ENCODE measurements at regions not wholly inside any gene's neighbourhood (a gene's known extent, or its start where the extent isn't known, plus 50 kb on each side); places are given as distances from the start of the nearest gene placed in this dataset.
"Not testable (repeated sequence)": the region's sequence is repeated elsewhere in the genome, so short reads cannot be mapped to it uniquely, and the experiment has no call there.

DNA sequence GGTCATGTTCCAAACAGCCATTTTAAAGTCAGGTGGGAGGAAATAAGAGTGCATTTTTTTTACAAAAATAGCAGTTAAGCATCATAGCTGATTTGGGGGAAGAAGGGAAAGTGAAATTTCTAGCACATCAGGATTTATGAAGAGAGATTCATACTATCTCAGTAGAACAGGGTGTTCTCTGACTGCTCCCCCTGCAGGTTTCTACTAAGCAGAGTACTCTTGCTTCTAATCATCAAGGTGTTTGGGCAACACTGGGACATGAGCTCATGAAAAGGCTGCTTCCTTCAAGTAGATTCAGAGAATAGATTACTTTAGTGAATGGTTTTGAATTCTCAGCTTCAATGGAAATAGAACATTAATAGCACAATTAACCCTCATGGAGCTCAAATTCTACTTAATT is 591.4 kb upstream of the PCDH10 start:
- no peak for DNase-seq

DNA sequence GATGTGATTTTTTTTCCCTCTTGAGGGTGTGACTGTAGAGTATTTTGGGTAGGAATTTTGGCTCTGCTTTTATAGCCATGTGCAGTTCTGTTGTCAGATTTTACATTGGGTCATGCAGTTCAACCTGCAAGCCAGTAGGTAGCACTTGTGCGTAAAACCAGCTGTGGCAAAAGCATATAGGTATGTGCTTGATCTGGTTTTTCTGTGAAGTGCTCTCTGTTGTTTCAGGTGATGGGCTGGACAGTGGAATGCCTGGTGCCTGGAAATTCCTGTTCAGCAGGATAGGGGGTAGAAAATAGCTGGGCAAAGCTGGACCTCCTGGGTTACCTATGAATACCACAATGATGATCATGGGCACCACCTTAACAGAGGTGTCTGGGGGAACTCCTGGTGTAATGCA is 584.2 kb upstream of the PCDH10 start:
- DNase-seq, result no peak

- no peak for DNase-seq
These were observed 583.6 kb upstream of the PCDH10 start for GRCh38 chr4:132565542-132565941.

DNA sequence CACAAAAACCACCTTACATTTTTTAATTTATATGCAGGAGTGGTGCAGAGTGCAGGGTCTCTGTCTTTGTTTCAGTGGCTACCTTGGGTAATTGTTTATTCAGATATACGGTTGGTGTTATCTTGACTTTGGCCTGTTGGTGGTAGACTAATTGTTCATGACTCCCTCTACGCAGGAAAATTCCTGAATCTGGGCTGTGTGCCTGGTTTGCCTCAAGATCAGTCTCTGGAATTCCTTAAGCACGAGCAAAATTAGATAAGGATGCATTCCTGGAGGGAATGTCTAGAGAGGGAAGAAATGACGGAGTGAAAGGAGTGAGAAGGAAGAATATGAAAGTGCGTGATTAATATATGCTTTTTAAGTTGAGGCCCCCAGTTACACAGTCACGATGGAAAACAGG is 576.9 kb upstream of the PCDH10 start:
- DNase-seq, result no peak

GRCh38 chr4:132587626-132588025 is 561.5 kb upstream of the PCDH10 start:
- no peak for DNase-seq

- no peak for DNase-seq
These were observed 556.8 kb upstream of the PCDH10 start for GRCh38 chr4:132592340-132592739.

DNA sequence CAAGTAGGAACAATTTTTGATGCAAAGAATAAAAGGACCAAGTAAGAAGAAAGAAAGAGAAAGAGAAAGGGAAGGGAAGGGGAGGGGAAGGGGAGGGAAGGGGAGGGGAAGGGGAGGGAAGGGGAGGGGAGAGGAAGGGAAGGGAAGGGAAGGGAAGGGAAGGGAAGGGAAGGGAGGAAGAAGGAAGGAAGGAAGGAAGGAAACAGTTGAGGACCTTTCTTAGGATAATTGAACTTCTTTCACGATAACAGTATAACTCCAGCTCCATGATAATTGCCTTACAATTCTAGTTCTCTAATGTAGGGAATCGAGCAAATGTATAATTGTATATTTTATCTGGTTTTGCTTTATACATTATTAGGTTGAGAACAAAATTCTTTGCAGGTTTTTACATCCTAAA is 556.2 kb upstream of the PCDH10 start:
- no peak for DNase-seq

DNA sequence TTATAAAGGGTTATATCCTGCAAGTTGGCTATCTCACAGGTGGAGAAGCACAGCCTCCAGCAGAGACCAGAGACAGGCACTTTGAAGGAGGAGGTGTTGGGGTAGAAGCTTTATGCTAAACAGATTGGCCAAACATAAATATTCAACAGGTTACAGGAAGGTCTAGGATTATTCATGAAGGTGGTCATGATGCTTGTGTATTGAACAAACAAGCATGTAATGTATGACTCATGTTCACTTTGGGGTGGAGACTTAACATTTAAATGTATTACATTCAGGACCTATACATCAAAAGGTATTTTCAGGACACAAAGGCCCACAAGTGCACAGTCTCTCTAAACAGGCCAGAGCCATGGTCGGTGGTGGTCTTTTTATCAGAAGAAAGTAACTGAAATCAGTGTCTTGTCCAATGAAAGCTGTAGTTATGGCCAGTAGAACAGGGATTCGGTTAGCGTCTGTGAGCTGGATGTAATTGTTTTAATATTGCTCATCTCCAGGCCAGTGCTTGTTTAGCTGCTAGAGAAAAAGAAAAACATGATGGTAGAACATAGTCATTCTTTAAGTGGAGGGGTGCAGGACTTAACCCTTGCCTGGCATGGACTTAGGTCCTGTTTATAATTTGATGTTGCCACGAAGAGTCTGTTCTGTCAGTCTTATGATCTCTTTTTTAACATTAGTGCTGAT is 555.2 kb upstream of the PCDH10 start:
- DNase-seq, result no peak

DNA sequence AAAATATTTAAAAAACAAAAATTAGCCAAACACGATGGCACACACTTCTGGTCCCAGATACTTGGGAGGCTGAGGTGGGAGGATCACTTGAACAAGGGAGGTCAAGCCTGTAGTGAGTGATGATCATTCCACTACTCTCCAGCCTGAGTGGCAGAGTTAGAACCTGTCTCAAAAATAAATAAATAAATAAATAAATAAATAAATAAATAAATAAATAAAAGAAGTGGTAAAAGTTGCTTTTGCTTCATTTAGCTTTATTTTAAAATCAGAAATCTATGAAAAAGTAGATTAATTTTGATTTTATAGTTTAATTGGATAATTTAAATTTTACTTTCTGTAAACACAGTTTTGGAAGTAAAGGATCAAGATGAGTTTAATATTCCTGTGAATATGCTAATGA is 552.9 kb upstream of the PCDH10 start:
- DNase-seq, result no peak

GRCh38 chr4:132605551-132605950 is 543.5 kb upstream of the PCDH10 start:
- DNase-seq, result no peak

DNA sequence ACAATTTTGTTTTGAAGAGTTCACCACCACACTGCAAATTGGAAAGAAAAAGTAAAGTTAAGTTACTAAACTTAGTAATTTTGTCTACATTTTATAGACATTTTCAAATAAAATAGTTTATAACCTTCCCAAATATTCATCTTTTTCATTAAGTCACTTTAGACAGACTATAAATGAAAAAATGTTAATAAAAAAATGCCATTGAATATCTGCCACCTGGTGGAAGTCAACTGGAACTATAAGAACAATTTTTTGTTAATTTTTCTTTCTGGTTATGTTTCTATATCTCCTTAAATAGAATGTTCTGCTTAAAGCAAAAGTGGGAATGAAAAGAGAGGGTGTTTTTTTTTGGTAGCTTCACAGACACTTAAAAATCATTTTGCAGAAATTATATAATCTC is 534.4 kb upstream of the PCDH10 start:
- DNase-seq, result no peak

DNA sequence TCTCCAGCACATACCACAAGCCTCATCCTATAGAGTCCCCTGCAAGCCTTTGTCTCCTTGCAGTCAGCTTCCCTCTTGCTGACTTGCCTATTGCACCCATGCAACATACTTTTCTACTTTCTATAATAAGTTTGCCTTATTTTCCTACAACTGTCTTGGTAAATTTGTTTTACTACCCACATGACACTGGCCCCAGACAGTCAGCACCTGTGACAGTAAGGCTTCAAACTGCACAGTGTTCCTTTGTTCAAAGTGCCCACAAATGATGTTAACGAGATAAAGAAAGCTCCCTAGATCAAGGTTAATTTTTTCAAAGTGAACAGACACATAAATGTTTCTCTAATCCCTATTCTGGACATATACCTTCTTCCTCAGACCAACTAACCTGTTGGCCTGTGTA is 529.1 kb upstream of the PCDH10 start:
- DNase-seq, result no peak

DNA sequence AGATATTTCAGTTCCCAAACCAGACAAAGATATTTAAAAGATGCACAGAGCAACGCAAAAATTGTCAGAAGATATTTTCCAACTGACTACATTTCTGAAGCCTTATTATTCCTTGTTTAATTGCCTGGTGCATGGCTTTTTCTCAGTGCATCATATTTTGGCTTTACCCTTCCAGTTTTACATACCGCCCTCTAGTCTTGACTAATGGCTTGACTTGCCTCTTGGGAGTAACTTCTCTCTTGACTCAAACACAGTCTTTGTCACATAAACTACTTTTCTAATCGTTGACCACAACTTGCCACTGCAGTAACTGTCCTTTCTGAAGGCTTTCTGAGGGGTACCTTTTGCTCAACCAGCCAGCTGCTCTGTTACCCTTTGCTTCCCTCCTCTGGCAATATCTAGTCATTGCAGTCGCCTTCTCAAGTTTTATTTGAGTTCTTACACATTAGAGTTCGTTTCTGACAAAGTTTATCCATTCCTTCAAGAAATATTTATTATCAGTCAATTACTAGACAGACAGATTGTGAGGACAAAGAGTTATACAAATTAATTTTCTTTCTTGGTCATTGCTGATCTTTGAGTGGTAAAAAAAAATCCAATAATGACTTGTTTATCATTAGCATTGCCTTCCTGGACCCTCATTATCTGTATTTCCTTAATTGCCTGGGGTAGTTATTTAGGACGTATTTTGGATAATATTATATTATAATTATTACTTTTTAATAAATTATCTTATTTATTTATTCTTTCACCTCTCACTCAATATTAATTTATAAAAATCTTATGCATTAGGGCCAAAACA is 506.9 kb upstream of the PCDH10 start:
- DNase-seq, result no peak

GRCh38 chr4:132646186-132646585 is 502.9 kb upstream of the PCDH10 start:
- DNase-seq, result no peak

DNA sequence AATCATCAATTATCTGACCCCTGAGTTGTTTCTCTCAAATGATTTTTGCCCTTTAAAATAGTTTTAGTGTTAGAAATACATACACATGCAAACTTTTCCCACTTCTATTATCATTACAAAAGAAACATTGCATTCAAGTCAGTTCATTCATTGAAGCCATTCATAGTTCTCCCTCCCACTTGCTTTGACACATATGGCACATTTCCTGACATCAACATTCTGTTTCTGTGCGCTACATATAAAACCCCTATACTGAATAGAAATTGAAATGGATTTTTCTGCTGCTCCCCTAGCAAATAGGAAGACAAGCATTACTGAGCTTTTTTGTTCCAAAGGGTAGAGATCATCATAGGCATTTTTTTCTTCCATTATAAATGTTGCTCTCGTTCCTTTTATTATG is 497.9 kb upstream of the PCDH10 start:
- no peak for DNase-seq

GRCh38 chr4:132660181-132660580 is 488.9 kb upstream of the PCDH10 start:
- DNase-seq, result no peak

- no peak for DNase-seq
These were observed 486.6 kb upstream of the PCDH10 start for GRCh38 chr4:132662456-132662855.

DNA sequence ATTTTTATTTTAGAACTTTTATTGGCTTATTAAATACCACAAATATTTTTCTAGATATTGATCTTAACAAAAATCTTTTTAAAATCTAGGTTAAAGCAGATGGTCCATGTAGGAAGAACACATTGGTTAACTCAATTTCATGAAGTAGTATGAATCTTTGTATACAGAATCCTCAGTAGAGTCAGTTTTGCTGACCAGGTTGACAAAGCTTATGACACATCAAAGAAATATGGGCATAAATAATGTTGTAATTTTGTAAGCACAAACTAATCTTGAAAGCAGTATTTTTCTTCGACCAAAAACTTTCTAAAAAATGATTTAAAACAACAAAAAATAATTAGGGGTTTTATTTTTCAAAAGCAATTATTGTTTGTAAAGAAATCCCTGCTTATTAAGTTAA is 479.3 kb upstream of the PCDH10 start:
- DNase-seq, result no peak

- no peak for DNase-seq
These were observed 478.5 kb upstream of the PCDH10 start for GRCh38 chr4:132670557-132670956.

DNA sequence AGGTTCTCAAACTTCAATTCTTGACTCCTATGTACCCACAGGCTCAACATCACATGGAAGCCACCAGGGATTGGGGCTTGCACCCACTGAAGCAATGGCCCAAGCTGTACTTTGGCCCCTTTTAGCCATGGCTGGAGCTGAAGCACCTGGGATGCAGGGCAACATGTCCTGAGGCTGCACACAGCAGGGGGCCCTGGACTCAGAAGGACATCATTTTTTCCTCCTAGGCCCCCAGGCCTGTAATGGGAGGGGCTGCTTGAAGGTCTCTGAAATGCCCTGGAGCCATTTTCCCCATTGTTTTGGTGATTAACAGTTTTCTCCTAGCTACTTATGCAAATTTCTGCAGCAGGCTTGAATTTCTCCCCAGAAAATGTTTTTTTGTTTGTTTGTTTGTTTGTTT is 465.1 kb upstream of the PCDH10 start:
- DNase-seq, result no peak

DNA sequence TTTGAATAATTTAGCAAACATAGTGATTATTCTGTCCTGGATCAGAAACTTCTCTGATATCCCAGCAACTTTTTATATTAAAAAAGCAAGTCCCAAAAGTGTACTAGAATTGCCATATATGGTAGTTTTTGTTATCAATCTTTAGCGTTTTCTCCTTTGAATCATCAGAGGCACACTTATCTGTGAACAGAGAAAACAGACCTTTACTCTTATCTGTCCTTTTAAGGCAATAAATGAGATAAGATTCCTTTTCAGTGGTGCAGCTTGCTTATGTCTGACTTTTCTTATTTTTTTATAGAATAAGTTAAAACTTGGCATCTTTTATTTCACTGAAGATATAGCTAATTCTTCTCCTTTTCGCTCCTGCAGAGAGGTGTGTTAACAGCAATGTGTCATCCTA is 458.1 kb upstream of the PCDH10 start:
- DNase-seq, result no peak

GRCh38 chr4:132691668-132692067 is 457.4 kb upstream of the PCDH10 start:
- no peak for DNase-seq

GRCh38 chr4:132694775-132695174 is 454.3 kb upstream of the PCDH10 start:
- DNase-seq, result no peak

DNA sequence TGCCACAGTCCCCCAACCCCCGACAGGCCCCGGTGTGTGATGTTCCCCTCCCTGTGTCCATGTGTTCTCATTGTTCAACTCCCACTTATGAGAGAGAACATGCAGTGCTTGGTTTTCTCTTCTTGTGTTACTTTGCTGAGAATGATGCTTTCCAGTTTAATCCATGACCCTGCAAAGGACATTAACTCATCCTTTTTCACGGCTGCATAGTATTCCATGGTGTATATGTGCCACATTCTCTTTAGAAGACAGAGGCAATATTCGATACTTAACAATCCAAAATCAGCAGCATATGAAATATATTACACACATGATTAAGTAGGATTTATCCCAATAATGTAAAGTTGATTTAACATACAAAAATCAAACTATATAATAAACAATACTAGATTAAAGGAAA is 451.6 kb upstream of the PCDH10 start:
- DNase-seq, result not testable (repeated sequence)

DNA sequence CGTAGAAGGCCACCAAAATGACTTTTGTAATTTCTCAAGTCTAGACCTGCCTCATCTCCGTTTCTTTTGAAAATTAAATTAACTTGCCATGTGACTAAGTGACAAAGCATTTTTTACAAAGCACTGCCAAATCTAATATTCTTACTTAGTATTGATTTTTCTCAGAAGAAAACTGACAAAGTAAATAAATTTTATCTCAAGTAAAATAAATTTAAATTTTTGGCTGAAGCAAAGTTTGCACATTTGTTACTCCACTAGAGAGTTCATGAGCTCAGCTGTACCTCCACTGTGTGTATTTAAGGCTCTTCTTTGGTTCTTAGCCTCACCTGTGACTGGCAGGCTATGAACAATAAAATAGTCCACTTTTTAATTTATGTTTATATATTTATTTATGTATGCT is 441.1 kb upstream of the PCDH10 start:
- DNase-seq, result no peak

Data from T-helper 2 cell (primary cell).